OCI-LY3 (cell line): ENCODE measurements at regions not wholly inside any gene's neighbourhood (a gene's known extent, or its start where the extent isn't known, plus 50 kb on each side); places are given as distances from the start of the nearest gene placed in this dataset.

Source experiments
- EZH2phosphoT487 ChIP-seq: fragments of 200-600 bp; shearing (Covaris generic); IDR thresholded peaks from 2 replicates; pipeline ENCODE4 v1.6.1; 2018; ENCODE audit warnings: antibody characterized with exemption, mixed run types, low read depth
- TF ChIP-seq, protein P1 (sequence below): fragments of 200-600, 300-600 bp; sonication (generic); IDR thresholded peaks from 2 replicates; pipeline ENCODE4 v1.5.1; 2014; ENCODE audit warnings: antibody characterized with exemption, low read length, low read depth

DNA sequence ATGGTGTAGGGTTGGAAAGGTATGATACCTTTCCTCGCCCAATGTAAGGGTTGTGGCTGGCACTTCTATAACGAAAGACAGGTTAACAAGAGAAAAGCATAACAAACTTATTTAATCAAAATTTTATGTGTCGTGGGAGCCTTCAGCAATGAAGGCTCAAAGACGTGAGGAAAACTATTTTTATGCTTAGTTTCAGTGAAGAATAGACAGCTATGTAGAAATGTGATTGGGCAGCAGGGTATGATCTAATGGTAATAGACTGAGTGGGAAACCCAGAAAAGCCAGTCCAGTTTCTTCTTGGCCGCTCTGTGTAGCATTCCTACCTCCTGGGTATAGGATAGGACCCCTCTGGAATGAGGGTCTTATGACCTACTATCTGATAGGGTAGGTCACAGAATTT, 464.7 kb downstream of the ADGRL2 start:
- TF ChIP-seq, protein P1, sequence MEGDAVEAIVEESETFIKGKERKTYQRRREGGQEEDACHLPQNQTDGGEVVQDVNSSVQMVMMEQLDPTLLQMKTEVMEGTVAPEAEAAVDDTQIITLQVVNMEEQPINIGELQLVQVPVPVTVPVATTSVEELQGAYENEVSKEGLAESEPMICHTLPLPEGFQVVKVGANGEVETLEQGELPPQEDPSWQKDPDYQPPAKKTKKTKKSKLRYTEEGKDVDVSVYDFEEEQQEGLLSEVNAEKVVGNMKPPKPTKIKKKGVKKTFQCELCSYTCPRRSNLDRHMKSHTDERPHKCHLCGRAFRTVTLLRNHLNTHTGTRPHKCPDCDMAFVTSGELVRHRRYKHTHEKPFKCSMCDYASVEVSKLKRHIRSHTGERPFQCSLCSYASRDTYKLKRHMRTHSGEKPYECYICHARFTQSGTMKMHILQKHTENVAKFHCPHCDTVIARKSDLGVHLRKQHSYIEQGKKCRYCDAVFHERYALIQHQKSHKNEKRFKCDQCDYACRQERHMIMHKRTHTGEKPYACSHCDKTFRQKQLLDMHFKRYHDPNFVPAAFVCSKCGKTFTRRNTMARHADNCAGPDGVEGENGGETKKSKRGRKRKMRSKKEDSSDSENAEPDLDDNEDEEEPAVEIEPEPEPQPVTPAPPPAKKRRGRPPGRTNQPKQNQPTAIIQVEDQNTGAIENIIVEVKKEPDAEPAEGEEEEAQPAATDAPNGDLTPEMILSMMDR = no peak
- no peak for TF ChIP-seq EZH2phosphoT487
